ENCODE measurements at regions not wholly inside any gene's neighbourhood (a gene's known extent, or its start where the extent isn't known, plus 50 kb on each side); places are given as distances from the start of the nearest gene placed in this dataset.

DNA sequence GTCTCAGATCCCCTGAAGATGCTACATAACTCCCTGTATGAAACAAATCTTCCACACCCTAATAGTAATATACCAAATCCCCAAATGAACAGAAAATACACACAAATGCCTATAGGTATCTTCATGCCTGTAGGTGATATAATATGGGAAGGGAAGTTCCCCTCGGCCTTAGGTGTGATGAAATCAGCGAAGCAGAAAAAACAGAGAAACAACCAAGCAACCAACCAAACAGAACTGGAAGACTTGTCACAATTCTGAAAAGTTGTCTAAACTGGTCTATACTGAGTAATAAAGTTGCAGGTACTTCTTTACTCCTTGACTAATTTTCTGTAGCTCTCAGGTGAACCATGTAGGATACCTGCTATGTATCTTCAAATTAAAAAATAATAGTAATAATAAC, 82.2 kb upstream of the SATB1 start:
- H3K14ac ChIP-seq (ENCODE audit: insufficient read length): no peak overlapping the region
- H3K9ac ChIP-seq (replicated peaks in 1 of 4; ENCODE audit: extremely low read depth in 1 of 4, low read depth in 3 of 4, low read length in 3 of 4): no peak overlapping the region
- TF ChIP-seq EGR1 (IDR thresholded peaks at IDR 0.05; ENCODE audit: borderline replicate concordance, low read depth, low read length) (no peak), BACH1 (IDR thresholded peaks at IDR 0.05; ENCODE audit: low read length) (no peak), SAP30 (IDR thresholded peaks at IDR 0.05; ENCODE audit: insufficient read depth, insufficient replicate concordance, low read length) (no peak), SIN3A (conservative IDR thresholded peaks at IDR 0.05 in 1 of 2, IDR thresholded peaks at IDR 0.05 in 1 of 2; ENCODE audit: low read depth in 1 of 2, low read length in 2 of 2) (no peak), CBX8 (IDR thresholded peaks at IDR 0.05; ENCODE audit: borderline replicate concordance, low read depth, low read length) (no peak), HDAC2 (IDR thresholded peaks at IDR 0.05; ENCODE audit: borderline replicate concordance in 1 of 2, low read depth in 2 of 2, low read length in 2 of 2) (no peak), TAF7 (optimal IDR thresholded peaks at IDR 0.05; ENCODE audit: borderline replicate concordance, low read depth, low read length) (no peak), MAFK (IDR thresholded peaks at IDR 0.05; ENCODE audit: low read depth, low read length) (no peak), GTF2F1 (IDR thresholded peaks at IDR 0.05; ENCODE audit: borderline replicate concordance, low read depth, low read length) (no peak), SP1 (IDR thresholded peaks at IDR 0.05; ENCODE audit: low read depth, low read length) (no peak), SRF (IDR thresholded peaks at IDR 0.05; ENCODE audit: low read depth, low read length) (no peak)
- TF ChIP-seq, protein P1, sequence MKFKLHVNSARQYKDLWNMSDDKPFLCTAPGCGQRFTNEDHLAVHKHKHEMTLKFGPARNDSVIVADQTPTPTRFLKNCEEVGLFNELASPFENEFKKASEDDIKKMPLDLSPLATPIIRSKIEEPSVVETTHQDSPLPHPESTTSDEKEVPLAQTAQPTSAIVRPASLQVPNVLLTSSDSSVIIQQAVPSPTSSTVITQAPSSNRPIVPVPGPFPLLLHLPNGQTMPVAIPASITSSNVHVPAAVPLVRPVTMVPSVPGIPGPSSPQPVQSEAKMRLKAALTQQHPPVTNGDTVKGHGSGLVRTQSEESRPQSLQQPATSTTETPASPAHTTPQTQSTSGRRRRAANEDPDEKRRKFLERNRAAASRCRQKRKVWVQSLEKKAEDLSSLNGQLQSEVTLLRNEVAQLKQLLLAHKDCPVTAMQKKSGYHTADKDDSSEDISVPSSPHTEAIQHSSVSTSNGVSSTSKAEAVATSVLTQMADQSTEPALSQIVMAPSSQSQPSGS (IDR thresholded peaks at IDR 0.05; ENCODE audit: low read length): no peak
- no peaks in the 10 kb centered on the region for H3K23me2 ChIP-seq (ENCODE audit: low read depth, low read length)
- no peak overlapping the region for H2AFZ ChIP-seq (ENCODE audit: low read length)
- H3K4me1 ChIP-seq (replicated peaks in 1 of 4; ENCODE audit: control insufficient read depth in 3 of 4, insufficient read depth in 4 of 4, low read length in 3 of 4): peaks cover 0 to 5% (median 0%) of the 10 kb centered on the region in 4 experiments; a peak in 1 of 7 replicates
- no peaks in the 10 kb centered on the region for H3K79me2 ChIP-seq (ENCODE audit: control insufficient read depth in 1 of 2, insufficient read depth in 2 of 2, low read length in 2 of 2)
- no peaks in the 10 kb centered on the region for H3K79me1 ChIP-seq (ENCODE audit: low read depth, low read length)
- H4K8ac ChIP-seq (ENCODE audit: extremely low read depth, insufficient read depth, low read length): no peak overlapping the region
- no peak overlapping the region for H2BK120ac ChIP-seq (replicated peaks; ENCODE audit: low read depth, low read length)
- H4K5ac ChIP-seq (ENCODE audit: insufficient read length, low read depth, low read length): no peak overlapping the region
- H2BK12ac ChIP-seq (ENCODE audit: low read depth, low read length): no peak overlapping the region
- H4K20me1 ChIP-seq (replicated peaks in 1 of 2; ENCODE audit: control insufficient read depth in 1 of 2, insufficient read depth in 2 of 2, low read length in 2 of 2): no peaks in the 10 kb centered on the region
- no peak overlapping the region for H2BK20ac ChIP-seq (ENCODE audit: low read length)
- H3K56ac ChIP-seq (replicated peaks; ENCODE audit: insufficient read length, low read depth, low read length): no peak overlapping the region
- DNase-seq (ENCODE audit: low read depth in 1 of 2, low spot score in 2 of 2) (no peak), FAIRE-seq (no peak)
- no peak overlapping the region for H3K4me2 ChIP-seq (ENCODE audit: insufficient read depth in 1 of 2, low read depth in 2 of 2, low read length in 2 of 2)
- H4K91ac ChIP-seq (replicated peaks; ENCODE audit: insufficient read length, low read length): no peak overlapping the region
- ChIA-PET POLR2A (ENCODE audit: partially characterized antibody) (no interaction called here), CTCF (ENCODE audit: partially characterized antibody) (no interaction called here)
- 94% methylated on average over 2 of the region's 2 CpGs; no CpG with 5 or more reads in 1 of the 2 experiments for WGBS, 2 experiments (ENCODE audit: extremely low coverage in 1 of 2, insufficient coverage in 1 of 2, insufficient read length in 1 of 2, insufficient replicate concordance in 2 of 2, low coverage in 1 of 2, low lambda C conversion rate in 2 of 2, missing lambda C conversion rate in 1 of 2)
- no peak overlapping the region for H2BK5ac ChIP-seq (ENCODE audit: low read depth, low read length)
- H3K36me3 ChIP-seq (ENCODE audit: control insufficient read depth in 2 of 4, insufficient read depth in 4 of 4, low read length in 3 of 4): no peaks in the 10 kb centered on the region
- H3K18ac ChIP-seq (ENCODE audit: extremely low read depth, low read length): no peak overlapping the region
- no peak overlapping the region for H3K4ac ChIP-seq (replicated peaks; ENCODE audit: insufficient read length, low read depth, low read length)
- H3K23ac ChIP-seq (ENCODE audit: insufficient read length): no peak overlapping the region
- H3K27ac ChIP-seq (ENCODE audit: low read depth, low read length): no peak overlapping the region
- no peaks in the 10 kb centered on the region for H3K9me3 ChIP-seq (ENCODE audit: insufficient read depth in 2 of 2, low read depth in 1 of 2, low read length in 1 of 2)
- H3K27me3 ChIP-seq (replicated peaks in 1 of 4; ENCODE audit: control insufficient read depth in 3 of 4, extremely low read depth in 1 of 4, insufficient read depth in 3 of 4, low read length in 3 of 4): no peaks in the 10 kb centered on the region
- no peak overlapping the region for H2AK5ac ChIP-seq (ENCODE audit: low read depth, low read length)
- no peak overlapping the region for H2BK15ac ChIP-seq (ENCODE audit: low read length)
- no peak overlapping the region for H3K4me3 ChIP-seq (ENCODE audit: extremely low read depth in 1 of 4, insufficient read depth in 2 of 4, low read depth in 3 of 4, low read length in 4 of 4)

All from H1 (cell line).